Mammary epithelial cell (primary cell): ENCODE measurements at regions not wholly inside any gene's neighbourhood (a gene's known extent, or its start where the extent isn't known, plus 50 kb on each side); places are given as distances from the start of the nearest gene placed in this dataset.

Experiments
- EZH2 ChIP-seq: IDR thresholded peaks from 2 replicates; pipeline ENCODE4 v1.6.1; 2012; ENCODE audit warnings: low read length, inconsistent platforms, borderline replicate concordance
- TF ChIP-seq, protein P1 (sequence below), 2 donors: IDR thresholded peaks in 1 of 2; conservative IDR thresholded peaks in 1 of 2; 2 replicates each; pipeline ENCODE4 v1.5.1; 2011 to 2012; ENCODE audit warnings: inconsistent platforms in 2 of 2, low read length in 2 of 2, mild to moderate bottlenecking in 2 of 2, control low read depth in 1 of 2, low read depth in 1 of 2; ENCODE audit not compliant: insufficient read depth in 1 of 2; ENCODE audit errors: extremely low read depth in 1 of 2

DNA sequence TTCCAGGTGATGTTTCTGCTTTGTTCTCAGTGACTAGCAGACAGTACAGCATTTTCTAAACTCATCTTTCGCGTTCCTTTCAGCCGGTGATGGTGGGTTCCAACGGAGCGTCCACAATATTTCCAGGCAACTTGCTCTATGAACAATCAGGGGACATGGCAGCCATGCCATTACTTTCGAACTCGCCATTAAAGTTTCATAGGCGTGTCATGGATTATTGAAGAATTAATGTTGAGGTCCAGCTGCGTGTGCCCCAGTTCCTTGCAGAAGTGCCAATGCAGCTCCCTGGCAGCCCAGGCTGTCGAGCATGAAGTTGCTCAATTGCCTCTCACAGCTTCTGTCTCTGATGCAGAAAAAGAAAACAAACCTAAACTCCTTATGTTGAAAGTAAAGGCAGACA, 262.2 kb downstream of the IRX2 start:
- TF ChIP-seq, protein P1, sequence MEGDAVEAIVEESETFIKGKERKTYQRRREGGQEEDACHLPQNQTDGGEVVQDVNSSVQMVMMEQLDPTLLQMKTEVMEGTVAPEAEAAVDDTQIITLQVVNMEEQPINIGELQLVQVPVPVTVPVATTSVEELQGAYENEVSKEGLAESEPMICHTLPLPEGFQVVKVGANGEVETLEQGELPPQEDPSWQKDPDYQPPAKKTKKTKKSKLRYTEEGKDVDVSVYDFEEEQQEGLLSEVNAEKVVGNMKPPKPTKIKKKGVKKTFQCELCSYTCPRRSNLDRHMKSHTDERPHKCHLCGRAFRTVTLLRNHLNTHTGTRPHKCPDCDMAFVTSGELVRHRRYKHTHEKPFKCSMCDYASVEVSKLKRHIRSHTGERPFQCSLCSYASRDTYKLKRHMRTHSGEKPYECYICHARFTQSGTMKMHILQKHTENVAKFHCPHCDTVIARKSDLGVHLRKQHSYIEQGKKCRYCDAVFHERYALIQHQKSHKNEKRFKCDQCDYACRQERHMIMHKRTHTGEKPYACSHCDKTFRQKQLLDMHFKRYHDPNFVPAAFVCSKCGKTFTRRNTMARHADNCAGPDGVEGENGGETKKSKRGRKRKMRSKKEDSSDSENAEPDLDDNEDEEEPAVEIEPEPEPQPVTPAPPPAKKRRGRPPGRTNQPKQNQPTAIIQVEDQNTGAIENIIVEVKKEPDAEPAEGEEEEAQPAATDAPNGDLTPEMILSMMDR (conservative IDR thresholded peaks at IDR 0.05 in 1 of 2, IDR thresholded peaks at IDR 0.05 in 1 of 2; ENCODE audit: extremely low read depth in 1 of 2, insufficient read depth in 1 of 2, low read depth in 1 of 2, low read length in 2 of 2) = no peak
- no peak for TF ChIP-seq EZH2
